IgD-negative memory B cell (primary cell): ENCODE measurements at regions not wholly inside any gene's neighbourhood (a gene's known extent, or its start where the extent isn't known, plus 50 kb on each side); places are given as distances from the start of the nearest gene placed in this dataset.
A peak's percentile ranks its signal among the peaks of the same experiment; 100 is the strongest.

Source experiments
- H3K27ac Mint-ChIP-seq, 3 donors: one replicate each; pipeline ENCODE4 v1.8.0; 2020 to 2022; ENCODE audit warnings: mild to moderate bottlenecking in 3 of 3, mixed read lengths in 3 of 3, moderate library complexity in 1 of 3
- H3K27me3 Mint-ChIP-seq: one replicate; pipeline ENCODE4 v1.8.0; 2021; ENCODE audit warnings: mixed read lengths
- H3K36me3 Mint-ChIP-seq: one replicate; pipeline ENCODE4 v1.8.0; 2020; ENCODE audit warnings: mild to moderate bottlenecking, mixed read lengths
- H3K4me1 Mint-ChIP-seq, 3 donors: one replicate each; pipeline ENCODE4 v1.8.0; 2020 to 2022; ENCODE audit warnings: mixed read lengths in 3 of 3, mild to moderate bottlenecking in 1 of 3
- H3K4me3 Mint-ChIP-seq, 4 donors: one replicate each; pipeline ENCODE4 v1.8.0; 2020 to 2022; ENCODE audit warnings: mild to moderate bottlenecking in 4 of 4, mixed read lengths in 4 of 4, moderate library complexity in 3 of 4
- H3K9me3 Mint-ChIP-seq, 3 donors: one replicate each; pipeline ENCODE4 v1.8.0; 2020 to 2021; ENCODE audit warnings: mixed read lengths in 3 of 3, mild to moderate bottlenecking in 1 of 3

DNA sequence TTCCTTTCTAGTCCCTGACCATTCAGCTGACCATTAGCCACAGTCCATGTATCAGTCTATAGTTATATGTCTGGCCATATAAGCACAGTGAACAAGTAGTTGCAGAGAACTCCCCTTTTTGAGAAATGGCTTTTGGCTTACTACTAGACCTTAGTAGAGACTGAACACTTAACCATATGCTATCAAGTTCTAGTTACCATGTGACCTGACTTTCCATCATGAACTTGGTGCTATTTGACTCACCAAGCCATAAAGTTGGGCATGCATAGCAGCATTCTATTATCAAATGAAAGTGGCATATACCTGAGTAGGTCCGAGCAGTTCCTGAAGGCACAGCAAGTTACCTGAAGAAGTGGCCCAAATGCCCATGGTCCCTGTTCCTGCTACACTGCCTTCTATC is 74.5 kb upstream of the IL2 start:
- Mint-ChIP-seq H3K36me3 (no peaks in the 10 kb centered on the region), H3K27me3 (peaks cover 1% of the 10 kb centered on the region), H3K4me1 (no peaks in the 10 kb centered on the region), H3K4me3 (no peak overlapping the region), H3K27ac (no peak overlapping the region), H3K9me3 (peaks cover 2 to 4% (median 2%) of the 10 kb centered on the region in 3 donors)

DNA sequence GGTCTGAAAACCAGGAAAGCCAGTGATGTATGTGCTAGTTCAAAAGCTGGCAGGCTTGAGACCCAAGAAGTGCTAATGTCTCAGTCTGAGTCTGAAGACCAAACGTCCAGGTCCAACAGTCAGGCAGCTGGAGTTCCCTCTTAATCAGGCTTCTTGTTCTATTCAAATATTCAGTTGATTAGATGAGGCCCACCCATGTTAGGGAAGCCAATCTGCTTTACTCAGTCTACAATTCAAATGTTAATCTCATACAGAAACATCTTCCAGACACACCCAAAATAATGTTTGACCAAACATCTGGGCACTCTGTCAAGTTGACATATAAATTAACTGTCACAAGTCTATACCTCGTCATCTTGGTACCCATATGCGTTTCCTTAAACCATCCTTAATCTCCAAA is 72.4 kb upstream of the IL2 start:
- Mint-ChIP-seq H3K4me1 (no peaks in the 10 kb centered on the region), H3K9me3 (peaks cover 2 to 10% (median 5%) of the 10 kb centered on the region in 3 donors), H3K36me3 (no peaks in the 10 kb centered on the region), H3K4me3 (no peak overlapping the region), H3K27ac (no peak overlapping the region), H3K27me3 (peaks cover 1% of the 10 kb centered on the region)

DNA sequence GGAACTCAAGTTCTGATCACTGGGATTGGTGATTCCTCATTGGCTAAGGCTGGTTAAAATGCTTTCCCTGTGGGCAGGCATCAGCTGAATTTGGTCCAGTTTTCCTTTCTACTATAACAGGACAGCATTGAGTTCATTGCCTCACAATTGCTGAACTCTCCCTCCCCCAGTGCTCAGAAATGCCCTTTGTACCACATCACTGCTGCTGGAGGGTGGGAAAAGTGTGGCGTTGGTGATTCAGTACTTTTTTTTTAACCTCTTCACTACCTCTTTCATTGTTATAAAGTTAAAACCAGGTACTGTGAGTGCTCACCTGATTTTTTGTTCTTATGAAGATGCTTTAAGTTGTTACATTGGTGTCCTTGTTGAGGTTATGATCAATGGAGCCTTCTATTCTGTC is 69.3 kb upstream of the IL2 start:
- Mint-ChIP-seq H3K27ac (no peak overlapping the region), H3K36me3 (no peaks in the 10 kb centered on the region), H3K4me3 (no peak overlapping the region), H3K27me3 (peaks cover 1% of the 10 kb centered on the region), H3K4me1 (no peaks in the 10 kb centered on the region), H3K9me3 (peaks cover 0 to 20% (median 5%) of the 10 kb centered on the region in 3 donors)

DNA sequence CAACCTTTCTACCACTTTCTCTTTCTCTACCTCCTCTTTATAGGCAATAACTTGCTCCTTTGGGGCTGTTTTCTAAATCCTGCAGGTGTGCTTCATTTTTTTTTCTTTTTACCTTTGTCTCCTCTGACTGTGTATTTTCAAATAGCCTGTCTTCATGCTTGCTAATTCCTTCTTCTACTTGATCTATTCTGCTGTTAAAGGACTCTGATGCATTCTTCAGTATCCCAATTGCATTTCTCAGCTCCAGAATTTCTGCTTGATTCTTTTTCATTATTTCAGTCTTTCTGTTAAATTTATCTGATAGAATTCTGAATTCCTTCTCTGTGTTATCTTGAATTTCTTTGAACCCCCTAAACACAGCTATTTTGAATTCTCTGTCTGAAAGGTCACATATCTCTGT is 67.7 kb upstream of the IL2 start:
- Mint-ChIP-seq H3K4me3 (no peak overlapping the region), H3K4me1 (no peaks in the 10 kb centered on the region), H3K27ac (no peak overlapping the region), H3K9me3 (peaks cover 2 to 20% (median 5%) of the 10 kb centered on the region in 3 donors), H3K36me3 (no peaks in the 10 kb centered on the region), H3K27me3 (peaks cover 3% of the 10 kb centered on the region)

DNA sequence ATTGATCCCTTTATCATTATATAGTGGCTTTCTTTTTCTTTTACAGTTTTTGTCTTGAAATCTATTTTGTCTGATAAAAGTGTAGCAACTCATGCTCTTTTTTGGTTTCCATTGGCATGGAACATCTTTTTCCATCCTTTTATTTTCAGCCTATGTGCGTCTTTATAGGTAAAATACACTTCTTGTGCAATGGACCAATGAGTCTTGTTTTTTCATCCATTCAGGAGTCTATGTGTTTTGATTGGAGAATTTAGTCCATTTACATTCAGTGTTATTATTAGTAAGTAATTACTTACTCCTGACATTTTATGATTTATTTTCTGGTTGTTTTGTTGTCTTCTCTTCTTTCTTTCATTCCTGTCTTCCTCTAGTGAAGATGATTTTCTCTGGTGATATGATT is 66.4 kb upstream of the IL2 start:
- H3K27ac Mint-ChIP-seq = no peak overlapping the region

DNA sequence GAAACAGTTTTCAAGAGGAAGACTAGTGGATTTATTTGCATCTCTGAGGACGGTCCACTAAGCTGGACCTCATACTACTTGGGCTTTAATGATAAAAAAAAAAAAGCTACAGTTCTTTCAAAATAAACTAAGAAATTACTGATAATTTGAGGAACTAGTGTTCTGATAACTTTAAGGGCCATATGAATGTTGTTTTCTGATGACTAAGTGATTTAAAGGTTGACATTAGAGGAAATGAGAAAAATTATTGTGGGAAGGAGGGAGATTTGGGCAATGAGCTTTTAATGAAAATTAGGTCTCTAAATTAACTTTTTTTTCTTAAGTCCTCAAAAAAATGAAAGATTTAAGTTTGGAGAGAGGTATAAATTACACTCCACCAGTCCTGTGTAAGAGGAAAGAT is 60.8 kb upstream of the IL2 start:
- no peaks in the 10 kb centered on the region for H3K36me3 Mint-ChIP-seq
- peaks cover 2% of the 10 kb centered on the region for H3K27me3 Mint-ChIP-seq
- peaks cover 0 to 2% (median 0%) of the 10 kb centered on the region in 3 donors for H3K9me3 Mint-ChIP-seq
- no peaks in the 10 kb centered on the region for H3K4me1 Mint-ChIP-seq
- no peak overlapping the region for H3K27ac Mint-ChIP-seq
- H3K4me3 Mint-ChIP-seq = no peak overlapping the region

More for the DNA sequence above, 66.4 kb upstream of the IL2 start:
- peaks cover 2 to 20% (median 5%) of the 10 kb centered on the region in 3 donors for H3K9me3 Mint-ChIP-seq
- peaks cover 2% of the 10 kb centered on the region for H3K27me3 Mint-ChIP-seq
- no peaks in the 10 kb centered on the region for H3K36me3 Mint-ChIP-seq
- no peaks in the 10 kb centered on the region for H3K4me1 Mint-ChIP-seq
- no peak overlapping the region for H3K4me3 Mint-ChIP-seq

DNA sequence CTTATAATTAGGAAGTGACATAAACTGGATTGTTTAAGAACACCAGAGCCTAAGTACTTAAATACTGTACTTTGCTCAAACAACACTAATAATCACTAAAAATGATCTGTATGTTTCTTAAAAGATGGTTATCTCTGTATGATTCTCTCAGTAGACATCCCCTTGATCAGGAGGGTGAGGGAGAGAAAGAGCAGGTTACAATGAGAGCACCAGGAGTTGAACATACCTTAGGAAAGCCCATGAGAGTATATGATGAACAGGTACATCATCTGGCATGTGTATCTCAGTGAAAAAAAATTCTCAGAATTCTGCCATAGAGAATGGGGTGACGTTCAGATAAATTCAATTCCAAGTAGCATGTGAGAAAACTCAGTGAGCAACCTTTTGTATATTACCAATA is 59.9 kb upstream of the IL2 start:
- Mint-ChIP-seq H3K9me3 (peaks cover 0 to 2% (median 0%) of the 10 kb centered on the region in 3 donors), H3K36me3 (no peaks in the 10 kb centered on the region), H3K4me3 (no peak overlapping the region), H3K4me1 (no peaks in the 10 kb centered on the region), H3K27me3 (peaks cover 2% of the 10 kb centered on the region), H3K27ac (no peak overlapping the region)

DNA sequence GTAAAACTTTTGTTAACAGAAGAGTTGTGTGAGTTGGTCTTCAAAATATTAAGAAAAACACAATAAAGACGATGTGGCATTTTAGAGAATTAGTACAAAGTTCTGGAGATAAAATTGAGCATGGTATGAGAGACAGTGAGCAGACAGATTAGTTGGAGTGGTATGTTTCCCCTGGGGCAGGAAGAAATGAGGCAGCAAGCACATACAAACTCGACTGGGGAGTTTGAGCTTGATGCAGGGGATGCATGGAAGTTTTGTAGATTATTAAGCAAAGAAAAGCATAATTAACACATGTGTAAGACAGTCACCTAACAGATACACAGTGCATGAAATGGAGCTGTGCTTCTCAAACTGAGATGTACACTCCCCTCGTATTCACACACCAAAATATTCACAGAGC is 58.1 kb upstream of the IL2 start:
- Mint-ChIP-seq H3K27ac (no peak overlapping the region), H3K27me3 (no peaks in the 10 kb centered on the region), H3K4me1 (no peaks in the 10 kb centered on the region), H3K4me3 (no peak overlapping the region), H3K36me3 (no peaks in the 10 kb centered on the region), H3K9me3 (no peaks in the 10 kb centered on the region)

DNA sequence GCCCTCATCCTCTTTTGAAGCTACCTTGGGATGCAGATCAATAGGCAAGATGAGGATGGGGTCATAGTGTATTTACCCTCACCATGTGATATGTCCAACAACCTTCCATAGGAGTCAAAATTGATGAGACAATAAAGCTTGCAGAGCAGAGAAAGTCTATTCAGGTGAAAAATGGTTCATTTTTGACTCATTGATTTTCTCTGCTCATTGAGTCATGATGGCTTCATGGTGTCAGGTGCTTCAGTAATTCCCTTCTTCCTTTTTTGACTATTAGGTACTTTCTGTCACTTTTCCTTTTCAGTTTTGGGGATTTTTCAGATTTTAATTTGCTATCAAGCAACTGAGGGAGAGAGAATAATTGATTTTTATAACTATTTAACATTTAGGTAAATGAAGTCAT is 55.9 kb upstream of the IL2 start:
- no peak overlapping the region for H3K4me3 Mint-ChIP-seq
- no peaks in the 10 kb centered on the region for H3K27me3 Mint-ChIP-seq
- H3K4me1 Mint-ChIP-seq = peaks cover 0 to 3% (median 0%) of the 10 kb centered on the region in 3 donors
- no peak overlapping the region for H3K27ac Mint-ChIP-seq
- H3K36me3 Mint-ChIP-seq = no peaks in the 10 kb centered on the region
- no peaks in the 10 kb centered on the region for H3K9me3 Mint-ChIP-seq

DNA sequence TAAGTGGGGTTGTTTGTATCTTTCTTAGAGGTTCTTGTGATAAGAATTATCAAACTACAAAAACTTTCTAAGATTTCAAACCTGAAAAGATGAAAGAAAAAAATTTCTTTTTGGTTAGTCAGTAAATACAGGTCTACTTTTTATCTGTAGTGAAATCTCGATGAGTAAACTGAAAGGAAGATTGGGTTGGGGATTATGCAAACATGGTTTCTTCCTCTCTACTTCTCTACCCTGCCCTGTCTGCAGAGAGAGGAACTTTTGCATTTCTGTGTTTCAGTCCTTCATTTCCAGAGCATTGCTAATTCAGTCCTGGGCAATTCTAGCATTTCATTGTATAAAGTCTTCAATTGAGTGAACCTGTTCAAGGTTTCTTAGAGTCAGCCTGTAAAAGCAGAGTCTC is 51.6 kb upstream of the IL2 start:
- peaks cover 0 to 3% (median 0%) of the 10 kb centered on the region in 3 donors for H3K4me1 Mint-ChIP-seq
- no peak overlapping the region for H3K27ac Mint-ChIP-seq
- H3K27me3 Mint-ChIP-seq = peaks cover 1% of the 10 kb centered on the region
- H3K4me3 Mint-ChIP-seq = peak overlapping the region in 1 of 4 donors; percentile 63
- peaks cover 0 to 2% (median 0%) of the 10 kb centered on the region in 3 donors for H3K9me3 Mint-ChIP-seq
- no peaks in the 10 kb centered on the region for H3K36me3 Mint-ChIP-seq
